Fibroblast of the aortic adventitia (primary cell): ENCODE measurements at regions not wholly inside any gene's neighbourhood (a gene's known extent, or its start where the extent isn't known, plus 50 kb on each side); places are given as distances from the start of the nearest gene placed in this dataset.
A peak's percentile ranks its signal among the peaks of the same experiment; 100 is the strongest.

Experiments used
- DNase-seq: peaks from one replicate; pipeline ENCODE4 v3.0.0-alpha.2; 2010; ENCODE audit warnings: low read depth
- H3K4me3 ChIP-seq: 2 replicates; pipeline ENCODE4 v1.5.1; 2011; ENCODE audit warnings: low read depth, mild to moderate bottlenecking, control low read depth, low read length, moderate library complexity
- CTCF ChIP-seq: IDR thresholded peaks from 2 replicates; pipeline ENCODE4 v1.5.1; 2011; ENCODE audit warnings: mild to moderate bottlenecking, low read length, control low read depth, inconsistent platforms; ENCODE audit not compliant: insufficient read depth

- no peak for TF ChIP-seq CTCF
- no peak for DNase-seq
- H3K4me3 ChIP-seq = no peak overlapping the region
Measured at GRCh38 chr5:88515068-88515467, 246.4 kb upstream of the TMEM161B start.

GRCh38 chr5:88509403-88509802 lies 240.8 kb upstream of the TMEM161B start:
- DNase-seq = no peak
- no peak for TF ChIP-seq CTCF
- H3K4me3 ChIP-seq = no peak overlapping the region

GRCh38 chr5:88507261-88507660 lies 238.6 kb upstream of the TMEM161B start:
- no peak for DNase-seq
- no peak for TF ChIP-seq CTCF
- no peak overlapping the region for H3K4me3 ChIP-seq

- no peak overlapping the region for H3K4me3 ChIP-seq
- no peak for DNase-seq
- no peak for TF ChIP-seq CTCF
Measured at GRCh38 chr5:88503406-88503805, 234.8 kb upstream of the TMEM161B start.

GRCh38 chr5:88503041-88503345 lies 234.3 kb upstream of the TMEM161B start:
- DNase-seq = no peak

GRCh38 chr5:88502179-88503040 lies 233.8 kb upstream of the TMEM161B start:
- peak; percentile 14 for DNase-seq
- TF ChIP-seq CTCF = no peak

More at GRCh38 chr5:88503041-88503345, 234.3 kb upstream of the TMEM161B start:
- no peak for TF ChIP-seq CTCF
- peak overlapping the region; percentile 67 for H3K4me3 ChIP-seq

GRCh38 chr5:88495810-88496209 lies 227.2 kb upstream of the TMEM161B start:
- H3K4me3 ChIP-seq = no peak overlapping the region
- no peak for TF ChIP-seq CTCF
- no peak for DNase-seq

More at GRCh38 chr5:88502179-88503040, 233.8 kb upstream of the TMEM161B start:
- peak overlapping the region; percentile 67 for H3K4me3 ChIP-seq
